Central memory CD4-positive, alpha-beta T cell (primary cell): ENCODE measurements at regions not wholly inside any gene's neighbourhood (a gene's known extent, or its start where the extent isn't known, plus 50 kb on each side); places are given as distances from the start of the nearest gene placed in this dataset.
"Not testable (repeated sequence)": the region's sequence is repeated elsewhere in the genome, so short reads cannot be mapped to it uniquely, and the experiment has no call there.

Experiments
- DNase-seq: peaks from one replicate; pipeline ENCODE4 v3.0.0; 2022

DNA sequence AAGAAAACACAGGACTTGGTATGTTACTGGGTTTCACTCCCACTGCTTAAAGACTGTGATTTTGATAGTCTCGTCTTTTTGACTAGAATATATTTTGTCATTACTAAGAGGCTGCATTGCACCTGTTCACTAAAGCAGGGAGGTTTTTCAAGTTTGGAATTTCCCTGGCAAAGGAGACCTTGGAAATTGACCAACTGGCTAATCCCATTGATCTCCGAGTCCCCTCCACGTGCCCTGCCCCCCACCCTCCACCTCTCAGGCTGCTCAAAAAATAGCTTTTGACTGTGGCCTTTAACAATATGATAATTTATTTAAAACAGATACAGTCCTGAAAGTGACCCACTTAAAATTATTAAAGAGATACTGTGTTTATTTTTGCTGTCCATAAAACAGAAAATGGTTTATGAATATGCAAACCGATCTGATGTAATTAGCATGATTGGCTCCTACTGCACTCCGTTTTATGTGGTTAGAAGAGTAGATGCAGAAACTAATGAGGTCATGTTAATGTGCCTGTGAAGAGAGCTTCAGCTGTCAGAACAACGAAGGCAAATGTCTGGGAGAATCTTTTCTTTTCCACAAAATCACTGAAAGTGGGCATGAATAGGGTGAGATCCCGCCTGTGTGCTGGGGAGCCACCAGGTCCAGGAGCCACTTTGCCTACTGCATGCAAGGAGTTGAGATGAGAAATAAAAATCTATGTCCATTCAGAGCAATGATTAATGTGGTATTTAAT, 361.5 kb downstream of the RRAGC start:
- no peak for DNase-seq

DNA sequence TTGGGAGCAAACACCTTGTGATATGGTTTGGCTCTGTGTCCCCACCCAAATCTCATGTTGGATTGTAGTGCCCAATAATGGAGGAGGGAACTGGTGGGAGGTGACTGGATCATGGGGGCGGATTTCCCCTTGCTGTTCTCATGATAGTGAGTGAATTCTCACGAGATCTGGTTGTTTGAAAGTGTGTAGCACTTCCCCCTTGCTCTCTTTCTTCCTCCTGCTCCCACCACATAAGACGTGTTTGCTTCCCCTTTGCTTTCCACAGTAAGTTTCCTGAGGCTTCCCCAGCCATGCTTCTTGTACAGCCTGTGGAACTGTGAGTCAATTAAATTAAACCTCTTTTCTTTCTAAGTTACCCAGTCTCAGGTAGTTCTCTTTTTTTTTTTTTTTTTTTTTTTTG, 366.3 kb downstream of the RRAGC start:
- DNase-seq = not testable (repeated sequence)

- no peak for DNase-seq
Measured at GRCh38 chr1:38489844-38490270, 369.7 kb downstream of the RRAGC start.

DNA sequence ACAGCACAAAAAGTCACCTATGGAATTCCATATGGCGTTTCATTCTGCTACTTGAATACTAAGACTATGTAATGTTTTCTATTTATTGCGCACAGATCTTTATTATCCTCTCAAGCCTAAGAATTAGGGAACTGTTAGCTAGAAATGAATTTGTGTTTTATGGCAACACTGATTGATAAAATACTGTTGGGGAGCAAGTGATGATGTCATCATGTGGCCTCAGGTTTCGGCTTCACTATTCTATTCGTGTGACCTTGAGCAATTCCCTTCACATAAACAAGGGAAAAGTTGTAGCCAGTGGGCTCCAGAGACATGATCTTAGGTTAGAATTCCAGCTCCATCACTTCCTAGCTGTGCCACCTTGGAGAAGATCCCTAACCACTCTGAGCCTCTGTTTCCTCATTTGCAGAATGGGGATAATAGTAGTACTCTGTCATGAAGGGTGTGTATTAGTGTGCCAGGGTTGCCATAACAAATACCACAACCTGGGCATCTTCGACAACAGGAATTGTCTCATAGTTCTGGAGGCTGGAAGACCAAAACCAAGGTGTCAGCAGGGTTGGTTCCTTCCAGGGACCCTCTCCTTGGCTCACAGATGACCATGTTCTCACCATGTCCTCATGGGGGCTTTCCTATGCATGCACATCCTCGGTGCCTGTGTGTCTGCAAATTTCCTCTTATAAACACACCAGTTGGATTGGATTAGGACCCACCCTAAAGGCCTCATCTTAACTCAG, 371.2 kb downstream of the RRAGC start:
- no peak for DNase-seq

DNA sequence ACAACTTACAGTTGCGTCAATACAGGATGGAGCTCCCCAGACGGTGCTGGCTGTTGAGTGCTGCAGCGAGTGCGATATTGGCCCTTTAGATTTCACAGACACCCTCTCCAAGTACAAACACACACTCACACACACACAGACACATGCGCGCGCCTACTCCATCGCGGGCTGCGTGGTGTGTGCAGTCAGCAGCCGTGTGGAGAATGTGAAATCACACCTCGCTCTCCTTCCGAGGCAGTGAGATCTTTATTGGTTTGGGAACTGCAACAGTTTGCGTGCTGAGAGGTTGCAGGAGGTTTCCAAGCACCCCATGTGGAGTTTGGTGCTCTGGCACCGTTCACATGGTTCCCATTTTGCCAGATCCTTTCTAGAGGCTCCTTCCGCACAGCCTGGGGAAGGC, 372.2 kb downstream of the RRAGC start:
- DNase-seq = no peak

GRCh38 chr1:38486085-38486484, 373.5 kb downstream of the RRAGC start:
- no peak for DNase-seq

DNA sequence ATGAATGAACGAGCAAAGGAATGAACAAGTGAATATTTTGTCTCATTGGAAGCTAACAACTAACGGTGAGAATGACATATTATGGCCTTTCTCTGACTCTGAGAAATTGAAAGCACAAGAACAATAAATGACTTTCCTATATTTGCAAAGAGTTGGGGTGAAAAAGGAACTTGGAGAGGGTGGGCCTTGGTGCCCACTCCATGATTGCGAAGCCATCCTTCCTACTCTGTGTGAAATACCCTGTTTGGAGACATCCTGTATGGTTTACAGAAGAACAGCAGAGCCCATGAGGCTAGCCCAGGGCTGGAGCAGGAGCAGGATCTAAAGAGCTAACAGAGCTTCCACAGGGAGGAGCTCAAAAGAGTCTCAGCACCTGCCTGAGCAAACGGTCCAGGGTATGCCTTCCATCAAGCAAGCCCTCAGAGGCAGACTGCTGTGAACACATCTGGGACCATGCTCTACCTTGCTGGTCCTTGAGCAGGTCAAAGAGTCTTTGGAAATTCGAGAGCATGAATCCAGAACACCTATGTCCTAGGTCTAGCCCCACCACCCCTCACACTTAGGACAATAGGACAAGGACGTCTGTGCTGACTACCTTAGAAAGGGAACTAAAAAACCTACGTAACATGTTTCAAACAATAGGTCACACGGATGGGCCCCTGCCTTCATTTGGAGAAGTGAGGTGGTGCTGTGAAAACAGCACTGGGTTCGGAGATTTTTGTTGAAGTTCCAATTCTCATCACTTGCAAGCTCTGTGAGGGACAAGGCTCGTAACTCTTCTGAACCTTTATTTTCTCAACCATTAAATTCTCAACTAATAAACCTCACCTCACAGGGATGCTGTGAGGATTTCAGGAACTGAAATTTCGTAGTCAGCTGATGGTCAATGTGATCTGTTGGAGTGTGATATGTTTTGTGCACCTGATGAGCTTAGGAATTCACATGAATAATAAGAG, 377.4 kb downstream of the RRAGC start:
- DNase-seq = no peak

- not testable (repeated sequence) for DNase-seq
Measured at GRCh38 chr1:38479662-38480061, 379.9 kb downstream of the RRAGC start.

- no peak for DNase-seq
Measured at GRCh38 chr1:38477811-38478210, 381.8 kb downstream of the RRAGC start.

DNA sequence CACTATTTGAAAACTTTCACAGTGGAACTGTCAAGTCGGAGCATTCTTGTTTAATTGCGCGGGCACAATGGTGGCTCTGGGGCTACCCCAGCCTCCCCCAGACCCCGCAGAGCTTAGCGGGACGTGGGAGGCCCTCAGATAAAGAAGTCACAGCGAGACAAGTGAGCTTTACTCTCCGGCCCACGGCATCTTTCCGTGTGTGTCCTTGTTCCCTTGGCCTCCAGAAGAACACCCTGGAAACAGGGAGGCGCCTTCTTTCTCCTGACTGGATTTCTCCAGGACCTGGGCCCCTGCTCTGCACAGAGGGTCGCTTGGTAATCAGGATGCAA, 382.8 kb downstream of the RRAGC start:
- DNase-seq = no peak

DNA sequence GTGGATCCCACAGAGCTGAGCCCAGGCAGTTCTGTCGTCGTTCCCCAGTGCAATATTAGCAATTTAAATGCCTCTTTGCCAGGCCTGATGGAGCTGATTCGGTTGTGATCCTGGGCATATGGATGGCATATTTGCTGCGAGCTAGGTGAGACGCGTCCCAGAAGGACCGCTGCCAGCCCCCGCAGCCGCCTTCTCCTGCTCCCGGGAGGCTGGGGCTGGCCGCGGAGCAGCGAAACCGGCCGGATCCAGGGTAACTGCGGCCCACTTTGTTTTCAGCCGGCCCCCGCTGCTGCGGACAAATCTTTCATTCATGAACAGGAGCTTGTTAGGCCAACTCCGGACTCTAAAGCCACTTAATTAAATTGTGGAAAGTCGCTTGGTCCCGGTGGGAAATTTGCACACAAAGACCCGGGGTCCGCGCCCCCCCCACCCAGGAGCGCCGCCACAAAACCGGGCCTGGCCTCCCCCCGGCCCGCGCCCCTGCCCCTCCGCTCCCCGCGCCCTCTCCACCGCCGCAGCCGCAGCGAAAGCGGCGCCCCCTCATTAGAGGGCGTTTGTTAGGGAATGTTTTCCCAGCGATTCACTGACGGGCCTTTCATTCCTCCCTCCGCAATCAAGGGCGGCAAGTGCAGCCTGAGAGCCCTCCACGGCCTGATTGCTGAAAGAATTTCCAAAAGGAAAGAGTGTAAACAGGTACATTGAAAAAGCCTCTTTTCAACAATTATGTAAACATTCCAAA, 383.3 kb downstream of the RRAGC start:
- DNase-seq = no peak

GRCh38 chr1:38475624-38476005, 384.0 kb downstream of the RRAGC start:
- DNase-seq = no peak

GRCh38 chr1:38474738-38475623, 384.6 kb downstream of the RRAGC start:
- no peak for DNase-seq

GRCh38 chr1:38466487-38466886, 393.1 kb downstream of the RRAGC start:
- no peak for DNase-seq

DNA sequence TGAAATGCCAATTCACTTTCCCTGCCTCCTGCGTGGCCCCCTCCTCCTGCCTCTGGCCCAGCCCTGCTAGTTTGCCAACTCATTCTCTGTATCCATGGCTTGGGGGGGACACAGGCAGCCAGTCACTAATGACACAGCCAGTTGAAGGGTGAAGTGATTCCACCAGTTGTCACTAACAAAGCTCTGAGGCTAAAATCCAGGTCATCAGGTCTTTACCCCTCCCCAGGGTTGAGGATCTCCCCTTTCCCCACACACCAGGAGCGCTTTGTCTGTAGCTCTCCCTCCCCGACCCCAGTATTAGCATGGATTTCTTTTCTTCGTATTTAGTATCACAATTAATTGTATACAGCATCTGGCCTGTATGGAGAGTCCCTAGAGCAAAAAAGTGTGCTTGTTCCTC, 394.1 kb downstream of the RRAGC start:
- DNase-seq = no peak

- no peak for DNase-seq
Measured at GRCh38 chr1:38464071-38464661, 395.4 kb downstream of the RRAGC start.

- no peak for DNase-seq
Measured at GRCh38 chr1:38463074-38463473, 396.5 kb downstream of the RRAGC start.

GRCh38 chr1:38456531-38456876, 403.1 kb downstream of the RRAGC start:
- no peak for DNase-seq

GRCh38 chr1:38455829-38456530, 403.6 kb downstream of the RRAGC start:
- DNase-seq = no peak

- DNase-seq = no peak
Measured at GRCh38 chr1:38454749-38455441, 404.7 kb downstream of the RRAGC start.
